K562 (cell line): ENCODE measurements at regions not wholly inside any gene's neighbourhood (a gene's known extent, or its start where the extent isn't known, plus 50 kb on each side); places are given as distances from the start of the nearest gene placed in this dataset.

Source experiments
- ATAC-seq: fragments of 200-7000 bp; cut with Tn5 transposase; 3 replicates; pipeline ENCODE4 v1.9.1; 2020; ENCODE audit warnings: moderate library complexity
- BruUV-seq: library from RNA; stranded (reverse); fragments of 400-500 nt; replicated peaks from 2 replicates; lab custom pipeline; 2021; lab: Mats Ljungman, UMichigan
- CTCF ChIA-PET: fragments of 300-600 bp; formaldehyde crosslinking; extraction: SDS; loops from one replicate; lab custom pipeline; 2021; ENCODE audit warnings: low intra/inter-chr PET ratio; lab: Yijun Ruan, JAX
- POLR2A ChIA-PET: fragments of 300-600, 350-650 bp; sonication (Branson Sonifier 250); formaldehyde crosslinking; extraction: SDS; loops from one replicate; lab custom pipeline; 2021; ENCODE audit warnings: antibody characterized with exemption, inconsistent platforms; lab: Yijun Ruan, JAX
- DNase-seq, 4 experiments: peaks; one replicate each; pipeline versions ENCODE4 v3.0.0 to v3.0.0-alpha.2; 2011 to 2018; ENCODE audit warnings: low spot score in 3 of 4, mixed read lengths in 3 of 4; ENCODE audit errors: extremely low read depth in 1 of 4
- FAIRE-seq: peaks from 2 replicates; lab custom pipeline; 2011; peaks lifted over from hg19 to GRCh38; lab: Jason Lieb, UNC
- H2AFZ ChIP-seq: 2 replicates; pipeline ENCODE4 v1.6.0; 2011; ENCODE audit warnings: low read depth, low read length, control low read depth, inconsistent platforms
- H3K27ac ChIP-seq: fragments of 200-600 bp; 3 replicates; pipeline ENCODE4 v1.8.0; 2011; ENCODE audit warnings: low read depth, mild to moderate bottlenecking, control low read depth, inconsistent platforms, low read length, moderate library complexity, mixed read lengths; ENCODE audit errors: extremely low read depth
- H3K27me3 ChIP-seq, 2 experiments: fragments of 300-600 bp in 1 of 2; 2 replicates in 1 of 2; 3 replicates in 1 of 2; pipeline versions ENCODE4 v1.6.0 to v1.8.0; 2011; ENCODE audit warnings: inconsistent platforms in 2 of 2, low read length in 2 of 2, mild to moderate bottlenecking in 1 of 2, mixed read lengths in 1 of 2, moderate library complexity in 1 of 2; ENCODE audit not compliant: control insufficient read depth in 2 of 2, insufficient read depth in 2 of 2
- H3K36me3 ChIP-seq: fragments of 300-600 bp; 3 replicates; pipeline ENCODE4 v1.8.0; 2011; ENCODE audit warnings: mild to moderate bottlenecking, low read length, inconsistent platforms; ENCODE audit not compliant: control insufficient read depth, insufficient read depth
- H3K4me1 ChIP-seq, 2 experiments: fragments of 200-600 bp in 1 of 2; replicated peaks in 1 of 2; 2 replicates in 1 of 2; 3 replicates in 1 of 2; pipeline versions ENCODE4 v1.5.1 to v1.8.0; 2011; ENCODE audit warnings: inconsistent platforms in 2 of 2, low read length in 2 of 2, mild to moderate bottlenecking in 1 of 2, mixed read lengths in 1 of 2, moderate library complexity in 1 of 2; ENCODE audit not compliant: control insufficient read depth in 2 of 2, insufficient read depth in 2 of 2
- H3K4me2 ChIP-seq: 2 replicates; pipeline ENCODE4 v1.6.1; 2011; ENCODE audit warnings: low read length, control low read depth, inconsistent platforms, mixed read lengths; ENCODE audit not compliant: insufficient read depth
- H3K4me3 ChIP-seq: fragments of 200-600 bp; sonication (generic), shearing (Covaris generic); 2 replicates; pipeline ENCODE4 v1.5.1; 2016; ENCODE audit warnings: control low read depth, inconsistent platforms
- H3K79me2 ChIP-seq: fragments of 200-600 bp; 3 replicates; pipeline ENCODE4 v1.8.0; 2011; ENCODE audit warnings: low read length, inconsistent platforms; ENCODE audit not compliant: control insufficient read depth, insufficient read depth
- H3K9ac ChIP-seq, 2 experiments: 2 replicates each; pipeline versions ENCODE4 v1.6.0 to v1.6.1; 2011; ENCODE audit warnings: low read depth in 2 of 2, low read length in 2 of 2, control low read depth in 1 of 2, inconsistent platforms in 1 of 2, mild to moderate bottlenecking in 1 of 2, mixed read lengths in 1 of 2; ENCODE audit not compliant: insufficient read depth in 1 of 2
- H3K9me1 ChIP-seq: one replicate; pipeline ENCODE4 v1.6.0; 2011; ENCODE audit warnings: inconsistent platforms, mild to moderate bottlenecking, low read length, moderate library complexity; ENCODE audit not compliant: control insufficient read depth, insufficient read depth
- H3K9me3 ChIP-seq: replicated peaks from 2 replicates; pipeline ENCODE4 v1.5.1; 2011; ENCODE audit warnings: low read depth, low read length, inconsistent platforms; ENCODE audit not compliant: control insufficient read depth, insufficient read depth
- H4K20me1 ChIP-seq: replicated peaks from 2 replicates; pipeline ENCODE4 v1.6.1; 2011; ENCODE audit warnings: low read length, inconsistent platforms, mixed read lengths; ENCODE audit not compliant: control insufficient read depth, insufficient read depth
- ATF3 ChIP-seq, 2 experiments: fragments of 450-650 bp in 1 of 2; sonication (generic) in 1 of 2; formaldehyde crosslinking in 1 of 2; IDR thresholded peaks in 1 of 2; conservative IDR thresholded peaks in 1 of 2; 2 replicates each; pipeline versions ENCODE4 v1.6.1 to v1.8.1; 2016 to 2023; ENCODE audit warnings: mild to moderate bottlenecking in 2 of 2, moderate library complexity in 2 of 2, inconsistent platforms in 1 of 2, missing genetic modification reagents in 1 of 2
- CBX1 ChIP-seq: sonication (generic); IDR thresholded peaks from 2 replicates; pipeline ENCODE4 v1.6.1; 2016; ENCODE audit warnings: antibody characterized with exemption, low read depth, mild to moderate bottlenecking
- CBX8 ChIP-seq: fragments of 200-600 bp; sonication (generic); IDR thresholded peaks from 2 replicates; pipeline ENCODE4 v1.6.1; 2012; ENCODE audit warnings: borderline replicate concordance, mixed run types, low read depth, mild to moderate bottlenecking, moderate library complexity, mixed read lengths, low read length, control low read depth, inconsistent platforms; ENCODE audit not compliant: poor library complexity, severe bottlenecking; ENCODE audit errors: extremely low read depth
- CREM ChIP-seq: IDR thresholded peaks from 2 replicates; pipeline ENCODE4 v1.6.1; 2014; ENCODE audit warnings: antibody characterized with exemption, low read depth
- DACH1 ChIP-seq: fragments of 450-650 bp; IDR thresholded peaks from 2 replicates; pipeline ENCODE4 v1.6.1; 2018; ENCODE audit not compliant: partially characterized antibody
- HCFC1 ChIP-seq: IDR thresholded peaks from 2 replicates; pipeline ENCODE4 v1.6.1; 2012; ENCODE audit warnings: low read depth, low read length, improper control_type of control experiment
- MAFF ChIP-seq: IDR thresholded peaks from 2 replicates; pipeline ENCODE4 v1.6.1; 2012; ENCODE audit warnings: low read length, improper control_type of control experiment
- MLX ChIP-seq, 2 experiments: fragments of 450-650 bp in 1 of 2; sonication (generic) in 1 of 2; formaldehyde crosslinking; conservative IDR thresholded peaks; 2 replicates each; pipeline versions ENCODE4 v1.4.0 to v1.8.1; 2020 to 2022; ENCODE audit warnings: mild to moderate bottlenecking in 1 of 2, missing genetic modification reagents in 1 of 2
- NFRKB ChIP-seq: fragments of 450-650 bp; IDR thresholded peaks from 2 replicates; pipeline ENCODE4 v1.6.1; 2016; ENCODE audit warnings: low read depth
- SP1 ChIP-seq: sonication (generic); formaldehyde crosslinking; IDR thresholded peaks from 2 replicates; pipeline ENCODE4 v1.8.1; 2022; ENCODE audit warnings: mild to moderate bottlenecking, missing genetic modification reagents
- TEAD4 ChIP-seq, 2 experiments: sonication (generic) in 1 of 2; formaldehyde crosslinking in 1 of 2; IDR thresholded peaks; 2 replicates each; pipeline versions ENCODE4 v1.6.1 to v1.8.0; 2012 to 2022; ENCODE audit warnings: borderline replicate concordance in 1 of 2, inconsistent platforms in 1 of 2, low read length in 1 of 2, mild to moderate bottlenecking in 1 of 2, missing genetic modification reagents in 1 of 2
- THAP12 ChIP-seq: fragments of 250-450 bp; sonication (Bioruptor Pico); IDR thresholded peaks from 2 replicates; pipeline ENCODE4 v1.9.0; 2021; ENCODE audit warnings: mild to moderate bottlenecking, inconsistent platforms
- TSC22D4 ChIP-seq: fragments of 450-650 bp; IDR thresholded peaks from 2 replicates; pipeline ENCODE4 v1.6.1; 2016; ENCODE audit warnings: missing genetic modification characterization, missing biosample characterization, control low read depth
- ZC3H11A ChIP-seq: IDR thresholded peaks from 2 replicates; pipeline ENCODE4 v1.6.1; 2012; ENCODE audit warnings: low read depth, low read length, improper control_type of control experiment
- ZNF77 ChIP-seq: fragments of 250-450 bp; sonication (Bioruptor Pico); IDR thresholded peaks from 2 replicates; pipeline ENCODE4 v1.5.0; 2020
- WGBS: fragments of 100-300 bp; shearing (Covaris generic); methylation state at CpG from one replicate; pipeline ENCODE4 v1.1.6; 2016; ENCODE audit warnings: low coverage, mixed read lengths; ENCODE audit not compliant: insufficient coverage; ENCODE audit errors: missing lambda C conversion rate; 5-methylcytosine and 5-hydroxymethylcytosine counted together
- in situ Hi-C: fragments of 300-500 bp; cut with MboI; formaldehyde crosslinking; loops from 4 replicates; pipeline ENCODE4 v1.15.0; 2018; ENCODE audit warnings: inconsistent platforms, mixed read lengths
- intact Hi-C: fragments of 100-400 bp; cut with micrococcal nuclease; formaldehyde crosslinking; loops from 2 replicates; pipeline ENCODE4 v1.14.2; 2022
- TF ChIP-seq, protein P1 (sequence below): fragments of 450-650 bp; IDR thresholded peaks from 2 replicates; pipeline ENCODE4 v1.6.1; 2016; ENCODE audit warnings: missing biosample characterization, missing genetic modification characterization

DNA sequence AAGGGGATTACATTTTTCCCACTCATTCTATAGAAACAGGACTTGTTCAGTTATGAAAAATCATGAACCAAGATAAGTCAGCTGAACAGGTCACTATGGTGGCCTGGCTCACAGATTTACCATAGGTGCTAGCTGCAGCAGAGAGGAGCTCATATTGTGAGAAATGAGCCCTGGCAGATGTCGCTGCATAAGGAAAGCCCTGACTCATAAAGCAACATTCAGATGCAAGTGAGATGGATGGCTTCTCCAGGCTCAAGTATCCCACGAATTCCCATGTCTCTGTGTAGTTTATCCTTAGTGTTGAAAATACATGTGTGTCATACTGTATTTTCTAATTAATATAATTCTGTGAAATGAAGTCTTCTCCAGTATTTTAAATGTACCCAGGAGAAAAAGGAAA, 115.0 kb upstream of the LHCGR start:
- H3K4me2 ChIP-seq = no peak overlapping the region
- H3K9ac ChIP-seq = no peak overlapping the region
- no peak overlapping the region for H2AFZ ChIP-seq
- POLR2A ChIA-PET = interaction anchor here (0.6 kb wide), 1 partner anchor 119 kb away, joined by 3 read pairs; no protein-coding TSS in a partner anchor
- no peaks in the 10 kb centered on the region for H3K36me3 ChIP-seq
- no peaks in the 10 kb centered on the region for H3K9me3 ChIP-seq
- no TSS peak for BruUV-seq
- no peak for FAIRE-seq
- H3K79me2 ChIP-seq = no peaks in the 10 kb centered on the region
- H3K4me1 ChIP-seq = no peaks in the 10 kb centered on the region
- 0% methylated on average over 2 of the region's 2 CpGs for WGBS
- CTCF ChIA-PET = no interaction called here
- TF ChIP-seq CBX1 = no peak
- TF ChIP-seq ZC3H11A = no peak
- no peak for TF ChIP-seq DACH1
- no peak for TF ChIP-seq MLX (CRISPR knock-in tag; conservative IDR thresholded peaks at IDR 0.05)
- no peak for TF ChIP-seq NFRKB
- TF ChIP-seq, protein P1, sequence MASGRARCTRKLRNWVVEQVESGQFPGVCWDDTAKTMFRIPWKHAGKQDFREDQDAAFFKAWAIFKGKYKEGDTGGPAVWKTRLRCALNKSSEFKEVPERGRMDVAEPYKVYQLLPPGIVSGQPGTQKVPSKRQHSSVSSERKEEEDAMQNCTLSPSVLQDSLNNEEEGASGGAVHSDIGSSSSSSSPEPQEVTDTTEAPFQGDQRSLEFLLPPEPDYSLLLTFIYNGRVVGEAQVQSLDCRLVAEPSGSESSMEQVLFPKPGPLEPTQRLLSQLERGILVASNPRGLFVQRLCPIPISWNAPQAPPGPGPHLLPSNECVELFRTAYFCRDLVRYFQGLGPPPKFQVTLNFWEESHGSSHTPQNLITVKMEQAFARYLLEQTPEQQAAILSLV (tag) = no peak
- no peak for TF ChIP-seq ZNF77 (CRISPR knock-in tag)
- TF ChIP-seq MAFF = no peak
- no peak for TF ChIP-seq THAP12
- TF ChIP-seq HCFC1 = no peak
- TF ChIP-seq ATF3 (IDR thresholded peaks at IDR 0.05) = no peak
- TF ChIP-seq ATF3 (CRISPR knock-in tag; conservative IDR thresholded peaks at IDR 0.05) = no peak
- no peak for TF ChIP-seq SP1 (CRISPR knock-in tag)
- no peak for TF ChIP-seq TSC22D4 (tag)
- TF ChIP-seq CBX8 = no peak
- no peak for TF ChIP-seq TEAD4 (IDR thresholded peaks at IDR 0.05; ENCODE audit: low read length)
- no peak for TF ChIP-seq TEAD4 (CRISPR knock-in tag; IDR thresholded peaks at IDR 0.05; ENCODE audit: borderline replicate concordance)
- no peak for TF ChIP-seq CREM
- TF ChIP-seq, all 486 proteins: peak for 0
- H4K20me1 ChIP-seq = no peaks in the 10 kb centered on the region
- no peak overlapping the region for H3K4me3 ChIP-seq
- H3K27me3 ChIP-seq = no peaks in the 10 kb centered on the region
- DNase-seq (no peak), ATAC-seq (no peak)
- H3K9me1 ChIP-seq = no peaks in the 10 kb centered on the region
- H3K27ac ChIP-seq = no peak overlapping the region
- in situ Hi-C loops (no loop called here), intact Hi-C loops (no loop called here)
